ENCODE measurements at regions not wholly inside any gene's neighbourhood (a gene's known extent, or its start where the extent isn't known, plus 50 kb on each side); places are given as distances from the start of the nearest gene placed in this dataset.

GRCh38 chr12:131250951-131251315 is 297.2 kb downstream of the ADGRD1 start:
- TF ChIP-seq CTCF (IDR thresholded peaks at IDR 0.05) (no peak), POLR2A (IDR thresholded peaks at IDR 0.05) (no peak)
